WTC11 (cell line): ENCODE measurements at regions not wholly inside any gene's neighbourhood (a gene's known extent, or its start where the extent isn't known, plus 50 kb on each side); places are given as distances from the start of the nearest gene placed in this dataset.

Experiments
- ATAC-seq: fragments of 200-7000 bp; cut with Tn5 transposase; 2 replicates; pipeline ENCODE4 v1.10.0; 2021; ENCODE audit warnings: mild to moderate bottlenecking, moderate library complexity
- CTCF ChIA-PET: fragments of 300-600 bp; sonication (Branson Sonifier 250); formaldehyde crosslinking; loops from one replicate; lab custom pipeline; 2021; ENCODE audit warnings: antibody characterized with exemption; lab: Charles Lee
- POLR2A ChIA-PET: fragments of 350-600 bp; sonication (Branson Sonifier 250); formaldehyde crosslinking; loops from one replicate; lab custom pipeline; 2021; ENCODE audit warnings: antibody characterized with exemption; lab: Charles Lee
- DNase-seq: peaks from one replicate; pipeline ENCODE4 v3.0.0; 2021; ENCODE audit warnings: low spot score
- H3K27ac Mint-ChIP-seq: 2 replicates; pipeline ENCODE4 v1.8.0; 2021; ENCODE audit warnings: mixed read lengths
- H3K27me3 Mint-ChIP-seq: 2 replicates; pipeline ENCODE4 v1.8.0; 2021; ENCODE audit warnings: low read depth, mild to moderate bottlenecking, moderate library complexity, mixed read lengths
- H3K36me3 Mint-ChIP-seq: 2 replicates; pipeline ENCODE4 v1.8.0; 2021; ENCODE audit warnings: mixed read lengths
- H3K4me1 Mint-ChIP-seq: 2 replicates; pipeline ENCODE4 v1.8.0; 2022; ENCODE audit warnings: mixed read lengths
- H3K4me3 Mint-ChIP-seq: 2 replicates; pipeline ENCODE4 v1.8.0; 2021; ENCODE audit warnings: mild to moderate bottlenecking, moderate library complexity, mixed read lengths
- H3K9me3 Mint-ChIP-seq: 2 replicates; pipeline ENCODE4 v1.8.0; 2021; ENCODE audit warnings: mixed read lengths
- AR ChIP-seq: fragments of 250-450 bp; sonication (Bioruptor Pico); IDR thresholded peaks from 2 replicates; pipeline ENCODE4 v1.9.0; 2021; ENCODE audit warnings: mild to moderate bottlenecking
- E2F1 ChIP-seq: sonication (generic); formaldehyde crosslinking; IDR thresholded peaks from 2 replicates; pipeline ENCODE4 v1.8.0; 2022; ENCODE audit warnings: mild to moderate bottlenecking, missing genetic modification reagents
- ELF4 ChIP-seq: sonication (generic); formaldehyde crosslinking; IDR thresholded peaks from 2 replicates; pipeline ENCODE4 v1.8.1; 2022; ENCODE audit warnings: low read depth, mild to moderate bottlenecking, moderate library complexity, missing genetic modification reagents
- ESRRA ChIP-seq: sonication (generic); formaldehyde crosslinking; IDR thresholded peaks from 2 replicates; pipeline ENCODE4 v1.8.1; 2022; ENCODE audit warnings: mild to moderate bottlenecking, missing genetic modification reagents, borderline replicate concordance
- ETV6 ChIP-seq: sonication (generic); formaldehyde crosslinking; IDR thresholded peaks from 2 replicates; pipeline ENCODE4 v1.8.1; 2022; ENCODE audit warnings: mild to moderate bottlenecking, missing genetic modification reagents
- FOXK1 ChIP-seq: sonication (generic); formaldehyde crosslinking; IDR thresholded peaks from 2 replicates; pipeline ENCODE4 v1.8.0; 2022; ENCODE audit warnings: mild to moderate bottlenecking, moderate library complexity, missing genetic modification reagents
- NFATC4 ChIP-seq: fragments of 250-450 bp; sonication (Bioruptor Pico); IDR thresholded peaks from 2 replicates; pipeline ENCODE4 v1.9.0; 2021; ENCODE audit warnings: mild to moderate bottlenecking
- OVOL2 ChIP-seq: fragments of 250-450 bp; sonication (Bioruptor Pico); IDR thresholded peaks from 2 replicates; pipeline ENCODE4 v1.9.0; 2021; ENCODE audit warnings: mild to moderate bottlenecking, borderline replicate concordance
- RELA ChIP-seq: sonication (generic); formaldehyde crosslinking; IDR thresholded peaks from 2 replicates; pipeline ENCODE4 v1.8.1; 2022; ENCODE audit warnings: missing genetic modification reagents, mild to moderate bottlenecking, borderline replicate concordance
- SMAD4 ChIP-seq: sonication (generic); formaldehyde crosslinking; IDR thresholded peaks from 2 replicates; pipeline ENCODE4 v1.8.0; 2022; ENCODE audit warnings: mild to moderate bottlenecking, missing genetic modification reagents
- TCF7 ChIP-seq: sonication (generic); formaldehyde crosslinking; IDR thresholded peaks from 2 replicates; pipeline ENCODE4 v1.8.0; 2022; ENCODE audit warnings: mild to moderate bottlenecking, low read depth, missing genetic modification reagents, moderate library complexity
- TEAD1 ChIP-seq: sonication (generic); formaldehyde crosslinking; IDR thresholded peaks from 2 replicates; pipeline ENCODE4 v1.8.0; 2022; ENCODE audit warnings: mild to moderate bottlenecking, missing genetic modification reagents
- TEAD4 ChIP-seq: sonication (generic); formaldehyde crosslinking; IDR thresholded peaks from 2 replicates; pipeline ENCODE4 v1.8.0; 2022; ENCODE audit warnings: mild to moderate bottlenecking, missing genetic modification reagents
- ZBTB21 ChIP-seq: sonication (generic); formaldehyde crosslinking; IDR thresholded peaks from 2 replicates; pipeline ENCODE4 v1.8.1; 2023; ENCODE audit warnings: mild to moderate bottlenecking, missing genetic modification reagents, borderline replicate concordance
- ZNF232 ChIP-seq: sonication (generic); formaldehyde crosslinking; IDR thresholded peaks from 2 replicates; pipeline ENCODE4 v1.8.0; 2022; ENCODE audit warnings: mild to moderate bottlenecking, missing genetic modification reagents
- ZNF263 ChIP-seq: sonication (generic); formaldehyde crosslinking; IDR thresholded peaks from 2 replicates; pipeline ENCODE4 v1.8.1; 2022; ENCODE audit warnings: low read depth, mild to moderate bottlenecking, moderate library complexity, missing genetic modification reagents
- ZNF423 ChIP-seq: fragments of 250-450 bp; sonication (Bioruptor Pico); IDR thresholded peaks from 2 replicates; pipeline ENCODE4 v2.1.2; 2022; ENCODE audit warnings: mild to moderate bottlenecking, moderate library complexity
- ZNF671 ChIP-seq: fragments of 250-450 bp; sonication (Bioruptor Pico); IDR thresholded peaks from 2 replicates; pipeline ENCODE4 v1.8.0; 2021; ENCODE audit warnings: mild to moderate bottlenecking
- TF ChIP-seq, protein P1 (sequence below): sonication (generic); formaldehyde crosslinking; IDR thresholded peaks from 2 replicates; pipeline ENCODE4 v1.8.0; 2022; ENCODE audit warnings: mild to moderate bottlenecking, missing genetic modification reagents
- TF ChIP-seq, protein P2 (sequence below): sonication (generic); formaldehyde crosslinking; IDR thresholded peaks from 2 replicates; pipeline ENCODE4 v1.8.1; 2022; ENCODE audit warnings: low read depth, mild to moderate bottlenecking, moderate library complexity, missing genetic modification reagents, borderline replicate concordance
- TF ChIP-seq, protein P3 (sequence below): fragments of 250-450 bp; sonication (Bioruptor Pico); IDR thresholded peaks from 2 replicates; pipeline ENCODE4 v2.1.2; 2022; ENCODE audit warnings: mild to moderate bottlenecking, moderate library complexity
- TF ChIP-seq, protein P4 (sequence below): sonication (generic); formaldehyde crosslinking; IDR thresholded peaks from 2 replicates; pipeline ENCODE4 v1.8.0; 2023; ENCODE audit warnings: missing genetic modification reagents, mild to moderate bottlenecking, borderline replicate concordance
- TF ChIP-seq, protein P5 (sequence below): sonication (generic); formaldehyde crosslinking; IDR thresholded peaks from 2 replicates; pipeline ENCODE4 v1.8.0; 2023; ENCODE audit warnings: missing genetic modification reagents
- TF ChIP-seq, protein P6 (sequence below): sonication (generic); formaldehyde crosslinking; IDR thresholded peaks from 2 replicates; pipeline ENCODE4 v1.8.1; 2023; ENCODE audit warnings: mild to moderate bottlenecking, missing genetic modification reagents, moderate library complexity

DNA sequence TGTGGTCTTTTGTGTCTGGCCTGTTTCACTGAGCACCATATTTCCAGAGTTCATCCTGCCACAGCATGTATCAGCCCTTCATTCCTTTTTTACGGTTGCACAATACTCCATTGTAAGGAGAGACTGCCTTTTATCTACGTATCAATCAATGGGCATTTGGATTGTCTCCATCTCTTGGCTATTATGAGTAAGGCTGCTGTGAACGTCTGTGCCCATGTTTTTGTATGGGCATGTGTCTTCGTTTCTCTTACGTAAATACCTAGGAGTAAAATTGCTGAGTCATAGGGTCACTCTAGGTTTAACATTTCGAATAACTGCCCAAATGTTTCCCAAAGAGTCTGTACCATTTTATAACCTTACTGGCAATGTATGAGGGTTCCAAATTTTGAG, 202.8 kb upstream of the FOXF1 start:
- ChIA-PET CTCF (interaction anchor here (2.0 kb wide), 1 partner anchor 55 kb away, joined by 7 read pairs; no protein-coding TSS in a partner anchor), POLR2A (no interaction called here)
- DNase-seq = no peak
- H3K4me3 Mint-ChIP-seq = no peak overlapping the region
- H3K4me1 Mint-ChIP-seq = peaks cover 12% of the 10 kb centered on the region
- H3K36me3 Mint-ChIP-seq = no peaks in the 10 kb centered on the region
- TF ChIP-seq ELF4 (no peak), AR (CRISPR knock-in tag) (no peak), ETV6 (CRISPR knock-in tag) (no peak), ZNF671 (CRISPR knock-in tag) (no peak), SMAD4 (no peak), E2F1 (CRISPR knock-in tag) (no peak), FOXK1 (CRISPR knock-in tag) (no peak), ZNF263 (CRISPR knock-in tag) (no peak)
- TF ChIP-seq, protein P1, sequence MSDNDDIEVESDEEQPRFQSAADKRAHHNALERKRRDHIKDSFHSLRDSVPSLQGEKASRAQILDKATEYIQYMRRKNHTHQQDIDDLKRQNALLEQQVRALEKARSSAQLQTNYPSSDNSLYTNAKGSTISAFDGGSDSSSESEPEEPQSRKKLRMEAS (CRISPR knock-in tag) = no peak
- TF ChIP-seq, protein P2, sequence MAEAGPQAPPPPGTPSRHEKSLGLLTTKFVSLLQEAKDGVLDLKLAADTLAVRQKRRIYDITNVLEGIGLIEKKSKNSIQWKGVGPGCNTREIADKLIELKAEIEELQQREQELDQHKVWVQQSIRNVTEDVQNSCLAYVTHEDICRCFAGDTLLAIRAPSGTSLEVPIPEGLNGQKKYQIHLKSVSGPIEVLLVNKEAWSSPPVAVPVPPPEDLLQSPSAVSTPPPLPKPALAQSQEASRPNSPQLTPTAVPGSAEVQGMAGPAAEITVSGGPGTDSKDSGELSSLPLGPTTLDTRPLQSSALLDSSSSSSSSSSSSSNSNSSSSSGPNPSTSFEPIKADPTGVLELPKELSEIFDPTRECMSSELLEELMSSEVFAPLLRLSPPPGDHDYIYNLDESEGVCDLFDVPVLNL = no peak
- TF ChIP-seq, protein P3, sequence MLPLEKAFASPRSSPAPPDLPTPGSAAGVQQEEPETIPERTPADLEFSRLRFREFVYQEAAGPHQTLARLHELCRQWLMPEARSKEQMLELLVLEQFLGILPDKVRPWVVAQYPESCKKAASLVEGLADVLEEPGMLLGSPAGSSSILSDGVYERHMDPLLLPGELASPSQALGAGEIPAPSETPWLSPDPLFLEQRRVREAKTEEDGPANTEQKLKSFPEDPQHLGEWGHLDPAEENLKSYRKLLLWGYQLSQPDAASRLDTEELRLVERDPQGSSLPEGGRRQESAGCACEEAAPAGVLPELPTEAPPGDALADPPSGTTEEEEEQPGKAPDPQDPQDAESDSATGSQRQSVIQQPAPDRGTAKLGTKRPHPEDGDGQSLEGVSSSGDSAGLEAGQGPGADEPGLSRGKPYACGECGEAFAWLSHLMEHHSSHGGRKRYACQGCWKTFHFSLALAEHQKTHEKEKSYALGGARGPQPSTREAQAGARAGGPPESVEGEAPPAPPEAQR (CRISPR knock-in tag) = no peak
- TF ChIP-seq, protein P4, sequence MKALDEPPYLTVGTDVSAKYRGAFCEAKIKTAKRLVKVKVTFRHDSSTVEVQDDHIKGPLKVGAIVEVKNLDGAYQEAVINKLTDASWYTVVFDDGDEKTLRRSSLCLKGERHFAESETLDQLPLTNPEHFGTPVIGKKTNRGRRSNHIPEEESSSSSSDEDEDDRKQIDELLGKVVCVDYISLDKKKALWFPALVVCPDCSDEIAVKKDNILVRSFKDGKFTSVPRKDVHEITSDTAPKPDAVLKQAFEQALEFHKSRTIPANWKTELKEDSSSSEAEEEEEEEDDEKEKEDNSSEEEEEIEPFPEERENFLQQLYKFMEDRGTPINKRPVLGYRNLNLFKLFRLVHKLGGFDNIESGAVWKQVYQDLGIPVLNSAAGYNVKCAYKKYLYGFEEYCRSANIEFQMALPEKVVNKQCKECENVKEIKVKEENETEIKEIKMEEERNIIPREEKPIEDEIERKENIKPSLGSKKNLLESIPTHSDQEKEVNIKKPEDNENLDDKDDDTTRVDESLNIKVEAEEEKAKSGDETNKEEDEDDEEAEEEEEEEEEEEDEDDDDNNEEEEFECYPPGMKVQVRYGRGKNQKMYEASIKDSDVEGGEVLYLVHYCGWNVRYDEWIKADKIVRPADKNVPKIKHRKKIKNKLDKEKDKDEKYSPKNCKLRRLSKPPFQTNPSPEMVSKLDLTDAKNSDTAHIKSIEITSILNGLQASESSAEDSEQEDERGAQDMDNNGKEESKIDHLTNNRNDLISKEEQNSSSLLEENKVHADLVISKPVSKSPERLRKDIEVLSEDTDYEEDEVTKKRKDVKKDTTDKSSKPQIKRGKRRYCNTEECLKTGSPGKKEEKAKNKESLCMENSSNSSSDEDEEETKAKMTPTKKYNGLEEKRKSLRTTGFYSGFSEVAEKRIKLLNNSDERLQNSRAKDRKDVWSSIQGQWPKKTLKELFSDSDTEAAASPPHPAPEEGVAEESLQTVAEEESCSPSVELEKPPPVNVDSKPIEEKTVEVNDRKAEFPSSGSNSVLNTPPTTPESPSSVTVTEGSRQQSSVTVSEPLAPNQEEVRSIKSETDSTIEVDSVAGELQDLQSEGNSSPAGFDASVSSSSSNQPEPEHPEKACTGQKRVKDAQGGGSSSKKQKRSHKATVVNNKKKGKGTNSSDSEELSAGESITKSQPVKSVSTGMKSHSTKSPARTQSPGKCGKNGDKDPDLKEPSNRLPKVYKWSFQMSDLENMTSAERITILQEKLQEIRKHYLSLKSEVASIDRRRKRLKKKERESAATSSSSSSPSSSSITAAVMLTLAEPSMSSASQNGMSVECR (CRISPR knock-in tag) = no peak
- H3K27ac Mint-ChIP-seq = no peak overlapping the region
- no peaks in the 10 kb centered on the region for H3K9me3 Mint-ChIP-seq
- ATAC-seq = no peak
- H3K27me3 Mint-ChIP-seq = peaks cover 3% of the 10 kb centered on the region; the same call in 1 of the 2 replicates

- H3K27ac Mint-ChIP-seq = no peak overlapping the region
- ATAC-seq = no peak
- CTCF ChIA-PET = interaction anchor here (2.0 kb wide), 1 partner anchor 56 kb away, joined by 7 read pairs; no protein-coding TSS in a partner anchor
Measured at GRCh38 chr16:86308514-86308913, 201.8 kb upstream of the FOXF1 start.

More at GRCh38 chr16:86308514-86308913, 201.8 kb upstream of the FOXF1 start:
- TF ChIP-seq NFATC4 (CRISPR knock-in tag) (no peak), TEAD1 (no peak), TCF7 (CRISPR knock-in tag) (no peak), ZBTB21 (CRISPR knock-in tag) (no peak), ZNF423 (no peak), OVOL2 (CRISPR knock-in tag) (no peak), ESRRA (CRISPR knock-in tag) (no peak), ZNF671 (CRISPR knock-in tag) (no peak), TEAD4 (CRISPR knock-in tag) (no peak), RELA (no peak), ZNF232 (CRISPR knock-in tag) (no peak)
- TF ChIP-seq, protein P5, sequence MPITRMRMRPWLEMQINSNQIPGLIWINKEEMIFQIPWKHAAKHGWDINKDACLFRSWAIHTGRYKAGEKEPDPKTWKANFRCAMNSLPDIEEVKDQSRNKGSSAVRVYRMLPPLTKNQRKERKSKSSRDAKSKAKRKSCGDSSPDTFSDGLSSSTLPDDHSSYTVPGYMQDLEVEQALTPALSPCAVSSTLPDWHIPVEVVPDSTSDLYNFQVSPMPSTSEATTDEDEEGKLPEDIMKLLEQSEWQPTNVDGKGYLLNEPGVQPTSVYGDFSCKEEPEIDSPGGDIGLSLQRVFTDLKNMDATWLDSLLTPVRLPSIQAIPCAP (CRISPR knock-in tag) = no peak
- TF ChIP-seq, protein P1 (CRISPR knock-in tag) = no peak
- TF ChIP-seq, protein P6, sequence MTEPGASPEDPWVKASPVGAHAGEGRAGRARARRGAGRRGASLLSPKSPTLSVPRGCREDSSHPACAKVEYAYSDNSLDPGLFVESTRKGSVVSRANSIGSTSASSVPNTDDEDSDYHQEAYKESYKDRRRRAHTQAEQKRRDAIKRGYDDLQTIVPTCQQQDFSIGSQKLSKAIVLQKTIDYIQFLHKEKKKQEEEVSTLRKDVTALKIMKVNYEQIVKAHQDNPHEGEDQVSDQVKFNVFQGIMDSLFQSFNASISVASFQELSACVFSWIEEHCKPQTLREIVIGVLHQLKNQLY = no peak
- peaks cover 3% of the 10 kb centered on the region; the same call in 1 of the 2 replicates for H3K27me3 Mint-ChIP-seq
- H3K4me3 Mint-ChIP-seq = no peak overlapping the region
- no peak for DNase-seq
- no peaks in the 10 kb centered on the region for H3K36me3 Mint-ChIP-seq
- peaks cover 12% of the 10 kb centered on the region for H3K4me1 Mint-ChIP-seq
- POLR2A ChIA-PET = no interaction called here
- no peaks in the 10 kb centered on the region for H3K9me3 Mint-ChIP-seq
